Endothelial cell of hepatic sinusoid (primary cell): ENCODE measurements at regions not wholly inside any gene's neighbourhood (a gene's known extent, or its start where the extent isn't known, plus 50 kb on each side); places are given as distances from the start of the nearest gene placed in this dataset.
"Not testable (repeated sequence)": the region's sequence is repeated elsewhere in the genome, so short reads cannot be mapped to it uniquely, and the experiment has no call there.

Experiments used
- in situ Hi-C: cut with HindIII; loops from 2 replicates; pipeline ENCODE4 v1.10.0; 2017; ENCODE audit warnings: low sequenced_read_pairs

- in situ Hi-C loops, result no loop called here
Measured at GRCh38 chr13:55613429-55614187, 1527.1 kb upstream of the PRR20A start.

- in situ Hi-C loops, result no loop called here
Measured at GRCh38 chr13:55615081-55615480, 1525.6 kb upstream of the PRR20A start.

GRCh38 chr13:55617241-55617640 is 1523.5 kb upstream of the PRR20A start:
- in situ Hi-C loops, result no loop called here

- in situ Hi-C loops, result no loop called here
Measured at GRCh38 chr13:55627221-55627620, 1513.5 kb upstream of the PRR20A start.

- in situ Hi-C loops, result no loop called here
Measured at GRCh38 chr13:55632402-55632801, 1508.3 kb upstream of the PRR20A start.

- in situ Hi-C loops, result no loop called here
Measured at GRCh38 chr13:55649485-55649884, 1491.2 kb upstream of the PRR20A start.

- in situ Hi-C loops, result no loop called here
Measured at GRCh38 chr13:55652657-55653056, 1488.1 kb upstream of the PRR20A start.

GRCh38 chr13:55653497-55653896 is 1487.2 kb upstream of the PRR20A start:
- in situ Hi-C loops, result no loop called here

- in situ Hi-C loops, result no loop called here
Measured at GRCh38 chr13:55654243-55654642, 1486.5 kb upstream of the PRR20A start.

GRCh38 chr13:55660264-55660663 is 1480.5 kb upstream of the PRR20A start:
- in situ Hi-C loops, result not testable (repeated sequence)

GRCh38 chr13:55660851-55661250 is 1479.9 kb upstream of the PRR20A start:
- in situ Hi-C loops, result no loop called here

- in situ Hi-C loops, result no loop called here
Measured at GRCh38 chr13:55661505-55661904, 1479.2 kb upstream of the PRR20A start.

GRCh38 chr13:55664178-55664577 is 1476.5 kb upstream of the PRR20A start:
- in situ Hi-C loops, result no loop called here

GRCh38 chr13:55669051-55669450 is 1471.7 kb upstream of the PRR20A start:
- in situ Hi-C loops, result no loop called here

GRCh38 chr13:55673910-55674309 is 1466.8 kb upstream of the PRR20A start:
- in situ Hi-C loops, result no loop called here

GRCh38 chr13:55682776-55683175 is 1457.9 kb upstream of the PRR20A start:
- in situ Hi-C loops, result no loop called here

- in situ Hi-C loops, result no loop called here
Measured at GRCh38 chr13:55705526-55705925, 1435.2 kb upstream of the PRR20A start.

- in situ Hi-C loops, result no loop called here
Measured at GRCh38 chr13:55705971-55706370, 1434.7 kb upstream of the PRR20A start.

- in situ Hi-C loops, result no loop called here
Measured at GRCh38 chr13:55714120-55714519, 1426.6 kb upstream of the PRR20A start.

GRCh38 chr13:55727683-55728082 is 1413.0 kb upstream of the PRR20A start:
- in situ Hi-C loops, result no loop called here

- in situ Hi-C loops, result no loop called here
Measured at GRCh38 chr13:55728247-55728646, 1412.5 kb upstream of the PRR20A start.

- in situ Hi-C loops, result no loop called here
Measured at GRCh38 chr13:55745828-55746227, 1394.9 kb upstream of the PRR20A start.

- in situ Hi-C loops, result no loop called here
Measured at GRCh38 chr13:55761986-55762385, 1378.7 kb upstream of the PRR20A start.
